ENCODE measurements at regions not wholly inside any gene's neighbourhood (a gene's known extent, or its start where the extent isn't known, plus 50 kb on each side); places are given as distances from the start of the nearest gene placed in this dataset.

GRCh38 chr9:83153030-83153429, 90.1 kb upstream of the RASEF start:
- DNase-seq (ENCODE audit: low read depth), result no peak
- no peak overlapping the region for H3K4me3 ChIP-seq (ENCODE audit: low read depth, low read length)
- TF ChIP-seq, protein P1, sequence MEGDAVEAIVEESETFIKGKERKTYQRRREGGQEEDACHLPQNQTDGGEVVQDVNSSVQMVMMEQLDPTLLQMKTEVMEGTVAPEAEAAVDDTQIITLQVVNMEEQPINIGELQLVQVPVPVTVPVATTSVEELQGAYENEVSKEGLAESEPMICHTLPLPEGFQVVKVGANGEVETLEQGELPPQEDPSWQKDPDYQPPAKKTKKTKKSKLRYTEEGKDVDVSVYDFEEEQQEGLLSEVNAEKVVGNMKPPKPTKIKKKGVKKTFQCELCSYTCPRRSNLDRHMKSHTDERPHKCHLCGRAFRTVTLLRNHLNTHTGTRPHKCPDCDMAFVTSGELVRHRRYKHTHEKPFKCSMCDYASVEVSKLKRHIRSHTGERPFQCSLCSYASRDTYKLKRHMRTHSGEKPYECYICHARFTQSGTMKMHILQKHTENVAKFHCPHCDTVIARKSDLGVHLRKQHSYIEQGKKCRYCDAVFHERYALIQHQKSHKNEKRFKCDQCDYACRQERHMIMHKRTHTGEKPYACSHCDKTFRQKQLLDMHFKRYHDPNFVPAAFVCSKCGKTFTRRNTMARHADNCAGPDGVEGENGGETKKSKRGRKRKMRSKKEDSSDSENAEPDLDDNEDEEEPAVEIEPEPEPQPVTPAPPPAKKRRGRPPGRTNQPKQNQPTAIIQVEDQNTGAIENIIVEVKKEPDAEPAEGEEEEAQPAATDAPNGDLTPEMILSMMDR (IDR thresholded peaks at IDR 0.05; ENCODE audit: insufficient read depth, low read length), result no peak

GRCh38 chr9:83151627-83152137, 88.7 kb upstream of the RASEF start:
- H3K4me3 ChIP-seq (ENCODE audit: low read depth, low read length), result no peak overlapping the region
- TF ChIP-seq, protein P1 (IDR thresholded peaks at IDR 0.05; ENCODE audit: insufficient read depth, low read length), result no peak

GRCh38 chr9:83147315-83148149, 84.6 kb upstream of the RASEF start:
- TF ChIP-seq, protein P1 (IDR thresholded peaks at IDR 0.05; ENCODE audit: insufficient read depth, low read length), result no peak
- no peak for DNase-seq (ENCODE audit: low read depth)
- H3K4me3 ChIP-seq (ENCODE audit: low read depth, low read length), result no peak overlapping the region

More at GRCh38 chr9:83151627-83152137, 88.7 kb upstream of the RASEF start:
- DNase-seq (ENCODE audit: low read depth), result no peak

- TF ChIP-seq, protein P1 (IDR thresholded peaks at IDR 0.05; ENCODE audit: insufficient read depth, low read length), result no peak
- no peak for DNase-seq (ENCODE audit: low read depth)
- H3K4me3 ChIP-seq (ENCODE audit: low read depth, low read length), result no peak overlapping the region
These were observed 83.4 kb upstream of the RASEF start for GRCh38 chr9:83146325-83146724.

DNA sequence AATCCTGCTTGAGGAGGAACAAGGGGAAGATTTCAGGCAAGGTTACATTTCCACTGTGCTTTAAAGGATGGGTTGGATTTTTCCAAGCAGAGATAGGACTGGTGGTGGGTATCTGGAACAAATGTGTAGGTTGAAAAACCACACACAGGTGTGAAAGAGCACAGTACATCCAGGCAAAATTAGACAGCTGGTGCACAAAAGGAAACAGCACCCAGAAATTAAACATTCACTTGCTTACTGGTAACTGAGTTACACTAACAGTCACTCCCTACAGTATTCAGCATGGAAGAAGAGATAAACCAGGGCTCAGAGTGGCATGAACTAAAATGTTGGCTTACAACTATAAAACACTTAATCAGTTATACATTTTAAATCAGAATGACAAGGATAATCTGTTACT, 81.5 kb upstream of the RASEF start:
- no peak for DNase-seq (ENCODE audit: low read depth)
- no peak overlapping the region for H3K4me3 ChIP-seq (ENCODE audit: low read depth, low read length)
- TF ChIP-seq, protein P1 (IDR thresholded peaks at IDR 0.05; ENCODE audit: insufficient read depth, low read length), result no peak

GRCh38 chr9:83142389-83142788, 79.4 kb upstream of the RASEF start:
- TF ChIP-seq, protein P1 (IDR thresholded peaks at IDR 0.05; ENCODE audit: insufficient read depth, low read length), result no peak
- H3K4me3 ChIP-seq (ENCODE audit: low read depth, low read length), result no peak overlapping the region
- DNase-seq (ENCODE audit: low read depth), result no peak

All from fibroblast of the aortic adventitia (primary cell).